GM12872 (cell line): ENCODE measurements at regions not wholly inside any gene's neighbourhood (a gene's known extent, or its start where the extent isn't known, plus 50 kb on each side); places are given as distances from the start of the nearest gene placed in this dataset.

Source experiments
- CTCF ChIP-seq: IDR thresholded peaks from 3 replicates; pipeline ENCODE4 v1.5.1; 2011; ENCODE audit warnings: low read depth, mild to moderate bottlenecking, low read length, moderate library complexity; ENCODE audit not compliant: insufficient read depth

- TF ChIP-seq CTCF: no peak
Observed at GRCh38 chr9:90064971-90065370, 460.2 kb downstream of the GADD45G start.

GRCh38 chr9:90065851-90066250, 461.0 kb downstream of the GADD45G start:
- TF ChIP-seq CTCF: no peak

- TF ChIP-seq CTCF: no peak
Observed at GRCh38 chr9:90069085-90069484, 464.3 kb downstream of the GADD45G start.

GRCh38 chr9:90070056-90070455, 465.2 kb downstream of the GADD45G start:
- no peak for TF ChIP-seq CTCF

GRCh38 chr9:90070469-90070868, 465.7 kb downstream of the GADD45G start:
- no peak for TF ChIP-seq CTCF

- TF ChIP-seq CTCF: no peak
Observed at GRCh38 chr9:90070931-90071660, 466.3 kb downstream of the GADD45G start.

GRCh38 chr9:90073186-90073945, 468.6 kb downstream of the GADD45G start:
- TF ChIP-seq CTCF: no peak
